ENCODE measurements at regions not wholly inside any gene's neighbourhood (a gene's known extent, or its start where the extent isn't known, plus 50 kb on each side); places are given as distances from the start of the nearest gene placed in this dataset.

DNA sequence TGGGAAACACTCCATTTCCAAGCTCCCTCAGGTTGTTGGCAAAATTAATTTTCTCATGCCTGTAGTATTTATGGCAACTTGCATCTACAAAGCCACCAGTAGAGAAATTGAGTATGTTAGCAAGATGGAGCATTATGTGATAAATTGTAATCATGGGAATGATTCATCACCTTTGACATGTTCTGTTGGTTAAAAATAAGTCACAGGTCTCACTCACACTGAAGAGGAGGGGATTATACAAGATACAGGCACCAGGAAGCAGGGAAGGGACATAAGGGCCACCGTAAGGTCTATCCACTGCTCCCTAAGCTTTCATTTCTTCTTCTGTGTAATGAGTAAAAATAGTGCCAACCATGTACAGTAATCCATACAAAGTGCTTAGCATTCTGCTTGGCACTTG lies 313.0 kb downstream of the GBA3 start:
- TF ChIP-seq POLR2A (IDR thresholded peaks at IDR 0.05) = no peak
- TF ChIP-seq, protein P1, sequence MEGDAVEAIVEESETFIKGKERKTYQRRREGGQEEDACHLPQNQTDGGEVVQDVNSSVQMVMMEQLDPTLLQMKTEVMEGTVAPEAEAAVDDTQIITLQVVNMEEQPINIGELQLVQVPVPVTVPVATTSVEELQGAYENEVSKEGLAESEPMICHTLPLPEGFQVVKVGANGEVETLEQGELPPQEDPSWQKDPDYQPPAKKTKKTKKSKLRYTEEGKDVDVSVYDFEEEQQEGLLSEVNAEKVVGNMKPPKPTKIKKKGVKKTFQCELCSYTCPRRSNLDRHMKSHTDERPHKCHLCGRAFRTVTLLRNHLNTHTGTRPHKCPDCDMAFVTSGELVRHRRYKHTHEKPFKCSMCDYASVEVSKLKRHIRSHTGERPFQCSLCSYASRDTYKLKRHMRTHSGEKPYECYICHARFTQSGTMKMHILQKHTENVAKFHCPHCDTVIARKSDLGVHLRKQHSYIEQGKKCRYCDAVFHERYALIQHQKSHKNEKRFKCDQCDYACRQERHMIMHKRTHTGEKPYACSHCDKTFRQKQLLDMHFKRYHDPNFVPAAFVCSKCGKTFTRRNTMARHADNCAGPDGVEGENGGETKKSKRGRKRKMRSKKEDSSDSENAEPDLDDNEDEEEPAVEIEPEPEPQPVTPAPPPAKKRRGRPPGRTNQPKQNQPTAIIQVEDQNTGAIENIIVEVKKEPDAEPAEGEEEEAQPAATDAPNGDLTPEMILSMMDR (IDR thresholded peaks at IDR 0.05) = no peak
- H3K4me3 ChIP-seq = no peak overlapping the region
- WGBS, 4 donors = 69 to 83% (median 76%) methylated on average over 1 of the region's 1 CpG

DNA sequence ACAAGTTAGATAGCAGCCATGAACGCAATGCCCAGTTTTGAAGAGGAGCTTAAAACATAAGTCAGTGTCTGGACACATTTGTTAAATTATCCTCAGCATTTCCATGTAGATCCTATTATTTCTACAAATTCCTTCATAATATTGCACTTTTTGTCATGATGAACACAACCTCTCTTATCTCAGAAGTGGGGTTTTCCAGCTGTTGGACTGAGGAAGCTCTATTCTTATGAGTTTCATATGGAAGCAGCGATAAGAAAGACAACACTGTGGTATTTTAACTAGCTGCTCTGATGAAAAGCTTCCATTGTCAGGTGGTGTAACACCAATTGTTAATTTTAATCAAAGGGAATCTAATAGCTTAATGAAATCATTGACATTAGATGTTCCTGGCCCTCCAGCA lies 308.7 kb downstream of the GBA3 start:
- Histone ChIP-seq H3K4me1 (replicated peaks in 1 of 2) (no peaks in the 10 kb centered on the region), H3K4me3 (no peak overlapping the region), H3K9me3 (replicated peaks in 1 of 3) (no peaks in the 10 kb centered on the region), H3K36me3 (replicated peaks in 1 of 2) (no peaks in the 10 kb centered on the region), H3K27me3 (no peaks in the 10 kb centered on the region), H3K27ac (no peak overlapping the region)
- no peak for DNase-seq
- TF ChIP-seq, protein P1 (IDR thresholded peaks at IDR 0.05) = no peak
- no peak for TF ChIP-seq POLR2A (IDR thresholded peaks at IDR 0.05)
- 58 to 69% (median 65%) methylated on average over 2 of the region's 2 CpGs for WGBS, 4 donors
- intact Hi-C loops (cut with DNase I) = no loop called here

More for the DNA sequence above, 313.0 kb downstream of the GBA3 start:
- Histone ChIP-seq H3K4me1 (replicated peaks in 1 of 2) (no peaks in the 10 kb centered on the region), H3K36me3 (replicated peaks in 1 of 2) (no peaks in the 10 kb centered on the region), H3K9me3 (replicated peaks in 1 of 3) (no peaks in the 10 kb centered on the region), H3K27ac (no peak overlapping the region), H3K27me3 (no peaks in the 10 kb centered on the region)
- intact Hi-C loops (cut with DNase I) = no loop called here
- DNase-seq = no peak

DNA sequence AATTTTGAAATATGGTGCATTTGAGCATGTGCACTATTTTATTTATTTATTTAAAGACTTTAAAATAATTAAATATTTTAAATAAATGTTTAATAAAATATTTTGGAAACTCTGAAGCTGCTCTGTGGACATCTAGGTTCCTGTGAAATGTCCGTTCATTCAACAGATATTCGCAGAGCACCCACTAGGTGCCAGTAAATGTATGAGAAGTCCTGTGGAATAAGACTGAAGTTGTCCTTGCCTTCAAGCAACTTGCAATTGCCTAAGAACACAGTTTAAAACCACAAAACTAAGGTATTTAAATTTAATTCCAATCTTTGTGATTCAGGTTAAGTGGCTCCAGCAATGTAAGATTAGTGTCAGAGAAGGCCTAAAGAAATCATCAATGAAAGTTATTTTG lies 306.7 kb downstream of the GBA3 start:
- no peak for TF ChIP-seq POLR2A (IDR thresholded peaks at IDR 0.05)
- TF ChIP-seq, protein P1 (IDR thresholded peaks at IDR 0.05) = no peak
- Histone ChIP-seq H3K36me3 (replicated peaks in 1 of 2) (no peaks in the 10 kb centered on the region), H3K9me3 (replicated peaks in 1 of 3) (no peaks in the 10 kb centered on the region), H3K4me3 (no peak overlapping the region), H3K27ac (no peak overlapping the region), H3K4me1 (replicated peaks in 1 of 2) (no peaks in the 10 kb centered on the region), H3K27me3 (no peaks in the 10 kb centered on the region)
- no peak for DNase-seq
- WGBS, 4 donors = 82 to 95% (median 88%) methylated on average over 2 of the region's 2 CpGs
- intact Hi-C loops (cut with DNase I) = no loop called here

DNA sequence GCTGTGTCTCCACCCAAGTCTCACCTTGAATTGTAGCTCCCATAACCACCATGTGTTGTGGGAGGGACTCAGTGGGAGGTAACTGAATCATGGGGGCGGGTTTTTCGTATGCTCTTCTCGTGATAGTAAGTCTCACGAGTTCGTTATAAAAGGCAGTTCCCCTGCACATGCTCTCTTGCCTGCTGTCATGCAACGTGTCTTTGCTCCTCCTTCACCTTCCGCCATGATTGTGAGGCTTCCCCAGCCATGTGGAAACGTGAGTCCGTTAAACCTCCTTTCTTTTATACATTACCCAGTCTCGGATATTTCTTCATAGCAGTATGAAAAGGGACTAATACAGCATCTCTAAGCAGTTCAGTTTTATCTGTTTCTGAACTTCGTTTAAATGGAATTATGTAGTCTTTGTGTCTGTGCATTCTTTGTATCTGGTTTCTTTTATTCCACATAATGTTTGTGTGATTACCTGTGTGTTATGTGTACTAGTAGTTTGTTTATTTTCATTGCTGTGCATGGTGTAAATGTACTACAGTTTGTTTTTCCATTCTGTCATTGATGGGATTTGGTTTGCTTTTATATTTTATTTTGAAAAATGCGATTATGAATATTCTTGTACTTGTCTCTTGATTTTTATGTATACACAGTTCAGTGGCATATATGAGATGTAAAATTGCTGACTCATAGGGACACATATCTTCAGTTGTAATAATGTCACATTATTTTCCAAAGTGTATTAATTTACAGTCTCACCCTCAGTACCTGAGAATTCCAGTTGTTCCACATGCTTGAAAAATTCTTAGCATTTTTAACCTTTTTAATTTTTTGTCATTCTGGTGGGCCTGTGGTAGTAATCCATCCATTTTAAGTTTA lies 304.9 kb downstream of the GBA3 start:
- intact Hi-C loops (cut with DNase I) = no loop called here
- H3K27me3 ChIP-seq = no peaks in the 10 kb centered on the region
- TF ChIP-seq, protein P1 (IDR thresholded peaks at IDR 0.05) = no peak
- TF ChIP-seq POLR2A (IDR thresholded peaks at IDR 0.05) = no peak
- no peaks in the 10 kb centered on the region for H3K9me3 ChIP-seq (replicated peaks in 1 of 3)
- H3K4me3 ChIP-seq = no peak overlapping the region
- WGBS, 4 donors = 79 to 87% (median 83%) methylated on average over 12 of the region's 12 CpGs
- no peak for DNase-seq
- H3K36me3 ChIP-seq (replicated peaks in 1 of 2) = no peaks in the 10 kb centered on the region
- no peaks in the 10 kb centered on the region for H3K4me1 ChIP-seq (replicated peaks in 1 of 2)
- H3K27ac ChIP-seq = no peak overlapping the region
